K562 (cell line): ENCODE measurements at regions not wholly inside any gene's neighbourhood (a gene's known extent, or its start where the extent isn't known, plus 50 kb on each side); places are given as distances from the start of the nearest gene placed in this dataset.

Experiments
- ATAC-seq: fragments of 200-7000 bp; cut with Tn5 transposase; 3 replicates; pipeline ENCODE4 v1.9.1; 2020; ENCODE audit warnings: moderate library complexity
- BruUV-seq: library from RNA; stranded (reverse); fragments of 400-500 nt; replicated peaks from 2 replicates; lab custom pipeline; 2021; lab: Mats Ljungman, UMichigan
- CTCF ChIA-PET: fragments of 300-600 bp; formaldehyde crosslinking; extraction: SDS; loops from one replicate; lab custom pipeline; 2021; ENCODE audit warnings: low intra/inter-chr PET ratio; lab: Yijun Ruan, JAX
- POLR2A ChIA-PET: fragments of 300-600, 350-650 bp; sonication (Branson Sonifier 250); formaldehyde crosslinking; extraction: SDS; loops from one replicate; lab custom pipeline; 2021; ENCODE audit warnings: antibody characterized with exemption, inconsistent platforms; lab: Yijun Ruan, JAX
- DNase-seq, 4 experiments: peaks; one replicate each; pipeline versions ENCODE4 v3.0.0 to v3.0.0-alpha.2; 2011 to 2018; ENCODE audit warnings: low spot score in 3 of 4, mixed read lengths in 3 of 4; ENCODE audit errors: extremely low read depth in 1 of 4
- FAIRE-seq: peaks from 2 replicates; lab custom pipeline; 2011; peaks lifted over from hg19 to GRCh38; lab: Jason Lieb, UNC
- H2AFZ ChIP-seq: 2 replicates; pipeline ENCODE4 v1.6.0; 2011; ENCODE audit warnings: low read depth, low read length, control low read depth, inconsistent platforms
- H3K27ac ChIP-seq: fragments of 200-600 bp; 3 replicates; pipeline ENCODE4 v1.8.0; 2011; ENCODE audit warnings: low read depth, mild to moderate bottlenecking, control low read depth, inconsistent platforms, low read length, moderate library complexity, mixed read lengths; ENCODE audit errors: extremely low read depth
- H3K27me3 ChIP-seq, 2 experiments: fragments of 300-600 bp in 1 of 2; 2 replicates in 1 of 2; 3 replicates in 1 of 2; pipeline versions ENCODE4 v1.6.0 to v1.8.0; 2011; ENCODE audit warnings: inconsistent platforms in 2 of 2, low read length in 2 of 2, mild to moderate bottlenecking in 1 of 2, mixed read lengths in 1 of 2, moderate library complexity in 1 of 2; ENCODE audit not compliant: control insufficient read depth in 2 of 2, insufficient read depth in 2 of 2
- H3K36me3 ChIP-seq: fragments of 300-600 bp; 3 replicates; pipeline ENCODE4 v1.8.0; 2011; ENCODE audit warnings: mild to moderate bottlenecking, low read length, inconsistent platforms; ENCODE audit not compliant: control insufficient read depth, insufficient read depth
- H3K4me1 ChIP-seq, 2 experiments: fragments of 200-600 bp in 1 of 2; replicated peaks in 1 of 2; 2 replicates in 1 of 2; 3 replicates in 1 of 2; pipeline versions ENCODE4 v1.5.1 to v1.8.0; 2011; ENCODE audit warnings: inconsistent platforms in 2 of 2, low read length in 2 of 2, mild to moderate bottlenecking in 1 of 2, mixed read lengths in 1 of 2, moderate library complexity in 1 of 2; ENCODE audit not compliant: control insufficient read depth in 2 of 2, insufficient read depth in 2 of 2
- H3K4me2 ChIP-seq: 2 replicates; pipeline ENCODE4 v1.6.1; 2011; ENCODE audit warnings: low read length, control low read depth, inconsistent platforms, mixed read lengths; ENCODE audit not compliant: insufficient read depth
- H3K4me3 ChIP-seq: fragments of 200-600 bp; sonication (generic), shearing (Covaris generic); 2 replicates; pipeline ENCODE4 v1.5.1; 2016; ENCODE audit warnings: control low read depth, inconsistent platforms
- H3K79me2 ChIP-seq: fragments of 200-600 bp; 3 replicates; pipeline ENCODE4 v1.8.0; 2011; ENCODE audit warnings: low read length, inconsistent platforms; ENCODE audit not compliant: control insufficient read depth, insufficient read depth
- H3K9ac ChIP-seq, 2 experiments: 2 replicates each; pipeline versions ENCODE4 v1.6.0 to v1.6.1; 2011; ENCODE audit warnings: low read depth in 2 of 2, low read length in 2 of 2, control low read depth in 1 of 2, inconsistent platforms in 1 of 2, mild to moderate bottlenecking in 1 of 2, mixed read lengths in 1 of 2; ENCODE audit not compliant: insufficient read depth in 1 of 2
- H3K9me1 ChIP-seq: one replicate; pipeline ENCODE4 v1.6.0; 2011; ENCODE audit warnings: inconsistent platforms, mild to moderate bottlenecking, low read length, moderate library complexity; ENCODE audit not compliant: control insufficient read depth, insufficient read depth
- H3K9me3 ChIP-seq: replicated peaks from 2 replicates; pipeline ENCODE4 v1.5.1; 2011; ENCODE audit warnings: low read depth, low read length, inconsistent platforms; ENCODE audit not compliant: control insufficient read depth, insufficient read depth
- H4K20me1 ChIP-seq: replicated peaks from 2 replicates; pipeline ENCODE4 v1.6.1; 2011; ENCODE audit warnings: low read length, inconsistent platforms, mixed read lengths; ENCODE audit not compliant: control insufficient read depth, insufficient read depth
- CXXC5 ChIP-seq: fragments of 250-450 bp; sonication (Bioruptor Pico); IDR thresholded peaks from 2 replicates; pipeline ENCODE4 v1.8.0; 2022; ENCODE audit warnings: inconsistent platforms, mild to moderate bottlenecking, moderate library complexity
- EP300 ChIP-seq: IDR thresholded peaks from 2 replicates; pipeline ENCODE4 v1.6.1; 2012; ENCODE audit warnings: low read length, improper control_type of control experiment
- IFI16 ChIP-seq: fragments of 250-450 bp; sonication (Bioruptor Pico); IDR thresholded peaks from 2 replicates; pipeline ENCODE4 v2.1.2; 2022; ENCODE audit warnings: mild to moderate bottlenecking, inconsistent platforms
- MXI1 ChIP-seq: IDR thresholded peaks from 2 replicates; pipeline ENCODE4 v1.6.1; 2011; ENCODE audit warnings: low read depth, mild to moderate bottlenecking, improper control_type of control experiment, low read length
- NBN ChIP-seq: fragments of 450-650 bp; IDR thresholded peaks from 2 replicates; pipeline ENCODE4 v1.6.1; 2016; ENCODE audit warnings: low read depth, mild to moderate bottlenecking
- RBM15 ChIP-seq: fragments of 200-400 bp; formaldehyde crosslinking; IDR thresholded peaks from 2 replicates; pipeline ENCODE4 v1.6.1; 2018; ENCODE audit warnings: mild to moderate bottlenecking, low read length, moderate library complexity; ENCODE audit not compliant: insufficient read depth
- SMAD2 ChIP-seq: fragments of 150-350 bp; IDR thresholded peaks from 2 replicates; pipeline ENCODE4 v1.6.1; 2014; ENCODE audit warnings: low read depth, mild to moderate bottlenecking, low read length
- SREBF1 ChIP-seq: fragments of 150-350 bp; IDR thresholded peaks from 2 replicates; pipeline ENCODE4 v1.6.1; 2014; ENCODE audit warnings: antibody characterized with exemption, low read depth, low read length, borderline replicate concordance
- TCF3 ChIP-seq: sonication (generic); formaldehyde crosslinking; IDR thresholded peaks from 2 replicates; pipeline ENCODE4 v1.4.0; 2020; ENCODE audit warnings: mild to moderate bottlenecking, missing genetic modification reagents
- ZEB2 ChIP-seq: fragments of 450-650 bp; IDR thresholded peaks from 2 replicates; pipeline ENCODE4 v1.6.1; 2016
- ZNF324 ChIP-seq: fragments of 250-450 bp; sonication (Bioruptor Pico); IDR thresholded peaks from 2 replicates; pipeline ENCODE4 v1.4.0; 2020; ENCODE audit warnings: mild to moderate bottlenecking
- ZNF436 ChIP-seq: fragments of 250-450, 450-650 bp; sonication (Bioruptor Pico); formaldehyde crosslinking; IDR thresholded peaks from 2 replicates; pipeline ENCODE4 v1.7.0; 2020; ENCODE audit warnings: mild to moderate bottlenecking
- WGBS: fragments of 100-300 bp; shearing (Covaris generic); methylation state at CpG from one replicate; pipeline ENCODE4 v1.1.6; 2016; ENCODE audit warnings: low coverage, mixed read lengths; ENCODE audit not compliant: insufficient coverage; ENCODE audit errors: missing lambda C conversion rate; 5-methylcytosine and 5-hydroxymethylcytosine counted together
- in situ Hi-C: fragments of 300-500 bp; cut with MboI; formaldehyde crosslinking; loops from 4 replicates; pipeline ENCODE4 v1.15.0; 2018; ENCODE audit warnings: inconsistent platforms, mixed read lengths
- intact Hi-C: fragments of 100-400 bp; cut with micrococcal nuclease; formaldehyde crosslinking; loops from 2 replicates; pipeline ENCODE4 v1.14.2; 2022
- TF ChIP-seq, protein P1 (sequence below): fragments of 450-650 bp; IDR thresholded peaks from 2 replicates; pipeline ENCODE4 v1.6.1; 2014; ENCODE audit warnings: low read depth, mild to moderate bottlenecking, moderate library complexity, borderline replicate concordance
- TF ChIP-seq, protein P2 (sequence below): fragments of 250-450 bp; sonication (Bioruptor Pico); IDR thresholded peaks from 2 replicates; pipeline ENCODE4 v1.8.0; 2021; ENCODE audit warnings: borderline replicate concordance, mild to moderate bottlenecking, moderate library complexity; ENCODE audit not compliant: poor library complexity, severe bottlenecking

DNA sequence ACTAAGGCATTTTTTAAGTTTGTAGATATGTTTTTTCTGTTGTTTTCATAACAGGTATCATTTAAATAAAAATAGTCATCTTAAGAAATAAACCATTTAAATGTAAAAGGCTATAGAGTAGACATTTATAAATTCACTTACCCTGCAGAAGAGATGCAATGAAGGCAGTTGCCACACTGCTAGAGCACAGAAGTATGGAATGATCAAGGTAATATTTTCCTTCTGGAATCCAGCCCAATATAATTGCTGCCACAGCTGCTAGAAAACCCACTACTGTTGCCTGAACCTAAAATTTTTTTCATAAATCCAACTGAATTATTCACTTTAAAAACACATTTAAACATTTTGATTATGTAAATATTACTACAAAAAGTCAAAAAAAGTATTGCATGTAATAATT is 69.2 kb downstream of the SLC41A2 start:
- intact Hi-C loops (no loop called here), in situ Hi-C loops (no loop called here)
- ATAC-seq (no peak), DNase-seq (no peak), FAIRE-seq (no peak)
- no peak overlapping the region for H3K9ac ChIP-seq
- no peak overlapping the region for H3K27ac ChIP-seq
- TF ChIP-seq ZNF436 (CRISPR knock-in tag) (no peak), SREBF1 (no peak), NBN (no peak)
- TF ChIP-seq, protein P1, sequence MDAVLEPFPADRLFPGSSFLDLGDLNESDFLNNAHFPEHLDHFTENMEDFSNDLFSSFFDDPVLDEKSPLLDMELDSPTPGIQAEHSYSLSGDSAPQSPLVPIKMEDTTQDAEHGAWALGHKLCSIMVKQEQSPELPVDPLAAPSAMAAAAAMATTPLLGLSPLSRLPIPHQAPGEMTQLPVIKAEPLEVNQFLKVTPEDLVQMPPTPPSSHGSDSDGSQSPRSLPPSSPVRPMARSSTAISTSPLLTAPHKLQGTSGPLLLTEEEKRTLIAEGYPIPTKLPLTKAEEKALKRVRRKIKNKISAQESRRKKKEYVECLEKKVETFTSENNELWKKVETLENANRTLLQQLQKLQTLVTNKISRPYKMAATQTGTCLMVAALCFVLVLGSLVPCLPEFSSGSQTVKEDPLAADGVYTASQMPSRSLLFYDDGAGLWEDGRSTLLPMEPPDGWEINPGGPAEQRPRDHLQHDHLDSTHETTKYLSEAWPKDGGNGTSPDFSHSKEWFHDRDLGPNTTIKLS, result no peak
- no peaks in the 10 kb centered on the region for H4K20me1 ChIP-seq
- no peaks in the 10 kb centered on the region for H3K36me3 ChIP-seq
- no peak overlapping the region for H3K4me3 ChIP-seq
- no TSS peak for BruUV-seq
- ChIA-PET POLR2A (no interaction called here), CTCF (no interaction called here)
- peaks cover 0 to 6% of the 10 kb centered on the region in 2 experiments; a peak in 1 of 5 replicates for H3K27me3 ChIP-seq
- no peak overlapping the region for H2AFZ ChIP-seq
- H3K9me1 ChIP-seq, result no peaks in the 10 kb centered on the region
- H3K4me2 ChIP-seq, result no peak overlapping the region
- H3K79me2 ChIP-seq, result no peaks in the 10 kb centered on the region
- 0 out of 2 replicates have a peak, but pooled peaks cover 3% of the 10 kb centered on the region for H3K9me3 ChIP-seq
- no peaks in the 10 kb centered on the region for H3K4me1 ChIP-seq

DNA sequence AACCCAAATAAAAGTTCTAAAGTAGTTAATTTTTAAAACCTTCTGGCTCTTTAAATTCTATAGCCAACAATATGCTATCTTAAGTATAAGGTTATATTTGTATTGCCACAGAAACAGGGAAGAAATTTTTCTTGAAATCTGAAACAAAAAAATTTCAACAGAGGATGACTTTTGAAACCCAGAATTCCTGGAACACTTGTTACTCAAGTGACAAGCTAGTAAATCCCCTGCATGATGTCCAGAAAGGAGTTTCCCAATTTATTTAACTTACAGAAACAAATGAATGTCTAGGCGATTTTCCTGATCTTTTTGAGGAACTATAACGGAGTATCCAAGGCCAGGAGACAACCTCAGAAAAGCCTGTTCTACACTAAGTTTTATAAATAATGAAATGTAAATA is 69.6 kb downstream of the SLC41A2 start:
- Histone ChIP-seq H3K36me3 (no peaks in the 10 kb centered on the region), H3K4me1 (no peaks in the 10 kb centered on the region), H3K9me3 (0 out of 2 replicates have a peak, but pooled peaks cover 3% of the 10 kb centered on the region), H3K9me1 (no peaks in the 10 kb centered on the region), H3K27ac (no peak overlapping the region), H3K79me2 (no peaks in the 10 kb centered on the region), H2AFZ (no peak overlapping the region), H4K20me1 (no peaks in the 10 kb centered on the region), H3K4me3 (no peak overlapping the region), H3K9ac (no peak overlapping the region), H3K27me3 (peaks cover 0 to 6% of the 10 kb centered on the region in 2 experiments; a peak in 1 of 5 replicates), H3K4me2 (no peak overlapping the region)
- in situ Hi-C loops (no loop called here), intact Hi-C loops (no loop called here)
- CTCF ChIA-PET, result no interaction called here
- DNase-seq (no peak), ATAC-seq (no peak), FAIRE-seq (no peak)
- BruUV-seq, result no TSS peak
- TF ChIP-seq, protein P2, sequence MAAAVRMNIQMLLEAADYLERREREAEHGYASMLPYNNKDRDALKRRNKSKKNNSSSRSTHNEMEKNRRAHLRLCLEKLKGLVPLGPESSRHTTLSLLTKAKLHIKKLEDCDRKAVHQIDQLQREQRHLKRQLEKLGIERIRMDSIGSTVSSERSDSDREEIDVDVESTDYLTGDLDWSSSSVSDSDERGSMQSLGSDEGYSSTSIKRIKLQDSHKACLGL (CRISPR knock-in tag), result no peak
- no peak for TF ChIP-seq EP300
- TF ChIP-seq ZNF324, result no peak
- TF ChIP-seq SMAD2, result no peak
- no peak for TF ChIP-seq CXXC5 (CRISPR knock-in tag)
- TF ChIP-seq MXI1, result no peak
- no peak for TF ChIP-seq TCF3
- no peak for TF ChIP-seq RBM15
- no peak for TF ChIP-seq IFI16 (CRISPR knock-in tag)
- TF ChIP-seq ZEB2, result no peak
- POLR2A ChIA-PET, result interaction anchor here (1.1 kb wide), 1 partner anchor 30 kb away, joined by 4 read pairs; no protein-coding TSS in a partner anchor
- WGBS, result 0% methylated on average over 2 of the region's 2 CpGs
